ENCODE measurements at regions not wholly inside any gene's neighbourhood (a gene's known extent, or its start where the extent isn't known, plus 50 kb on each side); places are given as distances from the start of the nearest gene placed in this dataset.
"Not testable (repeated sequence)": the region's sequence is repeated elsewhere in the genome, so short reads cannot be mapped to it uniquely, and the experiment has no call there.

- H3K9me3 ChIP-seq, result peaks cover 4% of the 10 kb centered on the region
- no peaks in the 10 kb centered on the region for H3K4me1 ChIP-seq
- H3K27me3 ChIP-seq, result no peaks in the 10 kb centered on the region
- H3K36me3 ChIP-seq, result no peaks in the 10 kb centered on the region
- TF ChIP-seq POLR2AphosphoS5 (IDR thresholded peaks at IDR 0.05) (no peak), EP300 (IDR thresholded peaks at IDR 0.05) (no peak), CTCF (IDR thresholded peaks at IDR 0.05) (no peak), POLR2A (IDR thresholded peaks at IDR 0.05) (no peak)
- WGBS, result 74% methylated on average over 2 of the region's 2 CpGs
- no peak overlapping the region for H3K27ac ChIP-seq
- no peak for DNase-seq (ENCODE audit: low spot score in 2 of 2)
- H3K4me3 ChIP-seq, result no peak overlapping the region
Measured at GRCh38 chr9:88628114-88628513, 93.1 kb downstream of the NXNL2 start.

GRCh38 chr9:88628811-88629210 lies 93.8 kb downstream of the NXNL2 start:
- Histone ChIP-seq H3K4me3 (no peak overlapping the region), H3K27me3 (no peaks in the 10 kb centered on the region), H3K27ac (no peak overlapping the region), H3K36me3 (no peaks in the 10 kb centered on the region), H3K9me3 (peaks cover 4% of the 10 kb centered on the region), H3K4me1 (no peaks in the 10 kb centered on the region)
- TF ChIP-seq POLR2AphosphoS5 (IDR thresholded peaks at IDR 0.05) (no peak), CTCF (IDR thresholded peaks at IDR 0.05) (no peak), EP300 (IDR thresholded peaks at IDR 0.05) (no peak), POLR2A (IDR thresholded peaks at IDR 0.05) (no peak)
- no peak for DNase-seq (ENCODE audit: low spot score in 2 of 2)

- not testable (repeated sequence) for H3K4me3 ChIP-seq; H3K9me3 ChIP-seq; DNase-seq (ENCODE audit: low spot score in 2 of 2); H3K27ac ChIP-seq; H3K4me1 ChIP-seq; H3K27me3 ChIP-seq; H3K36me3 ChIP-seq
- 79% methylated on average over 3 of the region's 3 CpGs for WGBS
Measured at GRCh38 chr9:88630574-88630973, 95.6 kb downstream of the NXNL2 start.

GRCh38 chr9:88635151-88635550 lies 100.2 kb downstream of the NXNL2 start:
- DNase-seq (ENCODE audit: low spot score in 2 of 2), result no peak
- Histone ChIP-seq H3K4me1 (no peaks in the 10 kb centered on the region), H3K9me3 (peaks cover 9% of the 10 kb centered on the region), H3K4me3 (no peak overlapping the region), H3K36me3 (no peaks in the 10 kb centered on the region), H3K27ac (no peak overlapping the region), H3K27me3 (no peaks in the 10 kb centered on the region)
- TF ChIP-seq CTCF (IDR thresholded peaks at IDR 0.05) (no peak), POLR2AphosphoS5 (IDR thresholded peaks at IDR 0.05) (no peak), POLR2A (IDR thresholded peaks at IDR 0.05) (no peak), EP300 (IDR thresholded peaks at IDR 0.05) (no peak)

GRCh38 chr9:88641456-88642240 lies 106.7 kb downstream of the NXNL2 start:
- Histone ChIP-seq H3K27ac (no peak overlapping the region), H3K27me3 (no peaks in the 10 kb centered on the region), H3K4me3 (no peak overlapping the region), H3K4me1 (no peaks in the 10 kb centered on the region), H3K36me3 (no peaks in the 10 kb centered on the region), H3K9me3 (no peaks in the 10 kb centered on the region)
- 57% methylated on average over 4 of the region's 4 CpGs for WGBS
- no peak for DNase-seq (ENCODE audit: low spot score in 2 of 2)
- TF ChIP-seq EP300 (IDR thresholded peaks at IDR 0.05) (no peak), POLR2AphosphoS5 (IDR thresholded peaks at IDR 0.05) (no peak), POLR2A (IDR thresholded peaks at IDR 0.05) (no peak), CTCF (IDR thresholded peaks at IDR 0.05) (no peak)

- Histone ChIP-seq H3K27ac (no peak overlapping the region), H3K4me3 (no peak overlapping the region), H3K27me3 (no peaks in the 10 kb centered on the region), H3K4me1 (no peaks in the 10 kb centered on the region), H3K36me3 (no peaks in the 10 kb centered on the region), H3K9me3 (no peaks in the 10 kb centered on the region)
- no peak for DNase-seq (ENCODE audit: low spot score in 2 of 2)
- TF ChIP-seq POLR2AphosphoS5 (IDR thresholded peaks at IDR 0.05), result no peak
- TF ChIP-seq EP300 (IDR thresholded peaks at IDR 0.05), result no peak
- TF ChIP-seq POLR2A (IDR thresholded peaks at IDR 0.05), result no peak
- TF ChIP-seq CTCF (IDR thresholded peaks at IDR 0.05), result no peak
Measured at GRCh38 chr9:88642336-88642735, 107.4 kb downstream of the NXNL2 start.

Data from suprapubic skin (tissue), 4 donors.